Endothelial cell of umbilical vein (primary cell): ENCODE measurements at regions not wholly inside any gene's neighbourhood (a gene's known extent, or its start where the extent isn't known, plus 50 kb on each side); places are given as distances from the start of the nearest gene placed in this dataset.

ENCODE experiments used
- BruUV-seq: library from RNA; stranded (reverse); fragments of 400-500 nt; replicated peaks from 2 replicates; lab custom pipeline; 2021; lab: Mats Ljungman, UMichigan
- CTCF ChIA-PET: fragments of 300-600, 350-600 bp; sonication (Branson Sonifier 250); formaldehyde crosslinking; loops from one replicate; lab custom pipeline; 2021; ENCODE audit warnings: antibody characterized with exemption, inconsistent platforms; lab: Charles Lee
- POLR2A ChIA-PET: fragments of 300-600, 350-600 bp; sonication (Branson Sonifier 250); formaldehyde crosslinking; loops from one replicate; lab custom pipeline; 2021; ENCODE audit warnings: antibody characterized with exemption, inconsistent platforms; lab: Charles Lee
- DNase-seq: peaks from one replicate; pipeline ENCODE4 v3.0.0-alpha.2; 2011; ENCODE audit warnings: low read depth, low spot score
- FAIRE-seq: peaks from 2 replicates; lab custom pipeline; 2011; peaks lifted over from hg19 to GRCh38; lab: Jason Lieb, UNC
- H2AFZ ChIP-seq: 2 replicates; pipeline ENCODE4 v1.6.0; 2012; ENCODE audit warnings: low read depth, low read length, control low read depth, inconsistent platforms
- H3K27ac ChIP-seq: 2 replicates; pipeline ENCODE4 v1.5.1; 2011; ENCODE audit warnings: low read depth, mild to moderate bottlenecking, control low read depth, low read length, moderate library complexity; ENCODE audit not compliant: insufficient read depth
- H3K27me3 ChIP-seq, 2 experiments: 2 replicates each; pipeline versions ENCODE4 v1.6.0 to v1.6.1; 2011; ENCODE audit warnings: low read length in 2 of 2, mixed read lengths in 1 of 2; ENCODE audit not compliant: control insufficient read depth in 2 of 2, insufficient read depth in 2 of 2
- H3K36me3 ChIP-seq, 2 experiments: 2 replicates in 1 of 2; 3 replicates in 1 of 2; pipeline ENCODE4 v1.5.1; 2011; ENCODE audit warnings: low read length in 2 of 2, mild to moderate bottlenecking in 1 of 2, moderate library complexity in 1 of 2; ENCODE audit not compliant: control insufficient read depth in 2 of 2, insufficient read depth in 2 of 2; ENCODE audit errors: extremely low read depth in 1 of 2
- H3K4me1 ChIP-seq: 3 replicates; pipeline ENCODE4 v1.5.1; 2011; ENCODE audit warnings: mild to moderate bottlenecking, low read length; ENCODE audit not compliant: control insufficient read depth, insufficient read depth; ENCODE audit errors: extremely low read depth
- H3K4me2 ChIP-seq: 2 replicates; pipeline ENCODE4 v1.6.1; 2011; ENCODE audit warnings: low read length, control low read depth, mixed read lengths; ENCODE audit not compliant: insufficient read depth
- H3K4me3 ChIP-seq, 3 experiments: fragments of 200-600 bp in 1 of 3; sonication (generic), shearing (Covaris generic) in 1 of 3; replicated peaks in 1 of 3; 2 replicates each; pipeline ENCODE4 v1.5.1; 2011 to 2016; ENCODE audit warnings: control low read depth in 3 of 3, low read length in 3 of 3, mild to moderate bottlenecking in 2 of 3, inconsistent platforms in 1 of 3, low read depth in 1 of 3, moderate library complexity in 1 of 3; ENCODE audit not compliant: insufficient read depth in 1 of 3
- H3K79me2 ChIP-seq: 2 replicates; pipeline ENCODE4 v1.6.0; 2012; ENCODE audit warnings: low read length, inconsistent platforms; ENCODE audit not compliant: control insufficient read depth, insufficient read depth
- H3K9ac ChIP-seq: replicated peaks from 2 replicates; pipeline ENCODE3; 2011; ENCODE audit warnings: low read length, control low read depth; ENCODE audit not compliant: insufficient read depth; ENCODE audit errors: extremely low read depth
- H3K9me1 ChIP-seq: replicated peaks from 3 replicates; pipeline ENCODE4 v1.6.0; 2011; ENCODE audit warnings: mild to moderate bottlenecking, low read length; ENCODE audit not compliant: control insufficient read depth, insufficient read depth; ENCODE audit errors: extremely low read depth
- H3K9me3 ChIP-seq: replicated peaks from 2 replicates; pipeline ENCODE4 v1.5.1; 2012; ENCODE audit warnings: low read length, inconsistent platforms; ENCODE audit not compliant: control insufficient read depth, insufficient read depth
- H4K20me1 ChIP-seq: replicated peaks from 2 replicates; pipeline ENCODE3; 2011; ENCODE audit warnings: mild to moderate bottlenecking, low read length; ENCODE audit not compliant: control insufficient read depth, insufficient read depth; ENCODE audit errors: extremely low read depth
- EZH2 ChIP-seq: IDR thresholded peaks from 2 replicates; pipeline ENCODE4 v1.6.1; 2012; ENCODE audit warnings: borderline replicate concordance, low read depth, mild to moderate bottlenecking, moderate library complexity, low read length, inconsistent platforms; ENCODE audit not compliant: severe bottlenecking
- FOS ChIP-seq: IDR thresholded peaks from 2 replicates; pipeline ENCODE4 v1.6.1; 2011; ENCODE audit warnings: mild to moderate bottlenecking, low read length, moderate library complexity, borderline replicate concordance; ENCODE audit not compliant: insufficient read depth
- GATA2 ChIP-seq: IDR thresholded peaks from 2 replicates; pipeline ENCODE4 v1.7.0; 2011; ENCODE audit warnings: low read depth, mild to moderate bottlenecking, moderate library complexity, mixed read lengths, low read length; ENCODE audit not compliant: insufficient read length, insufficient read depth
- MYC ChIP-seq: IDR thresholded peaks from one replicate; pipeline ENCODE4 v1.6.1; 2011; ENCODE audit warnings: mild to moderate bottlenecking, low read depth, low read length
- POLR2A ChIP-seq: IDR thresholded peaks from 2 replicates; pipeline ENCODE4 v1.6.1; 2012; ENCODE audit warnings: low read depth, mild to moderate bottlenecking, control low read depth, low read length
- POLR2AphosphoS5 ChIP-seq: IDR thresholded peaks from 2 replicates; pipeline ENCODE4 v1.6.1; 2012; ENCODE audit warnings: low read depth, mild to moderate bottlenecking, control low read depth, low read length, moderate library complexity; ENCODE audit not compliant: insufficient read depth
- dilution Hi-C: fragments of 300-500 bp; cut with MboI; formaldehyde crosslinking; loops from one replicate; pipeline ENCODE4 v1.15.0; 2019; ENCODE audit warnings: low sequenced_read_pairs; ENCODE audit not compliant: extremely low pct_ligation_motif_present
- intact Hi-C: fragments of 100-400 bp; cut with micrococcal nuclease; formaldehyde crosslinking; loops from one replicate; pipeline ENCODE4 v1.10.0; 2022
- TF ChIP-seq, protein P1 (sequence below): IDR thresholded peaks from 2 replicates; pipeline ENCODE4 v1.6.1; 2011; ENCODE audit not compliant: insufficient read depth, insufficient read length
- TF ChIP-seq, protein P2 (sequence below), 2 donors: IDR thresholded peaks; 1 replicate in 1 of 2; 2 replicates in 1 of 2; pipeline ENCODE4 v1.5.1; 2011; ENCODE audit warnings: low read length in 2 of 2, mild to moderate bottlenecking in 2 of 2, moderate library complexity in 2 of 2, control low read depth in 1 of 2, inconsistent platforms in 1 of 2, low read depth in 1 of 2; ENCODE audit not compliant: insufficient read depth in 1 of 2; ENCODE audit errors: extremely low read depth in 1 of 2

- TF ChIP-seq GATA2, result no peak
- TF ChIP-seq FOS, result no peak
- TF ChIP-seq, protein P1, sequence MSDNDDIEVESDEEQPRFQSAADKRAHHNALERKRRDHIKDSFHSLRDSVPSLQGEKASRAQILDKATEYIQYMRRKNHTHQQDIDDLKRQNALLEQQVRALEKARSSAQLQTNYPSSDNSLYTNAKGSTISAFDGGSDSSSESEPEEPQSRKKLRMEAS, result no peak
- no peak for TF ChIP-seq POLR2A
- TF ChIP-seq EZH2, result no peak
- TF ChIP-seq POLR2AphosphoS5, result no peak
- POLR2A ChIA-PET, result no interaction called here
- intact Hi-C loops, result no loop called here
Measured at GRCh38 chr2:220937245-220937644, 634.9 kb downstream of the EPHA4 start.

GRCh38 chr2:220940646-220941045 is 631.5 kb downstream of the EPHA4 start:
- Histone ChIP-seq H2AFZ (no peak overlapping the region), H4K20me1 (no peaks in the 10 kb centered on the region), H3K9me1 (no peaks in the 10 kb centered on the region), H3K9ac (no peak overlapping the region), H3K27me3 (no peaks in the 10 kb centered on the region), H3K9me3 (no peaks in the 10 kb centered on the region), H3K4me3 (no peak overlapping the region), H3K4me1 (no peaks in the 10 kb centered on the region), H3K4me2 (no peak overlapping the region), H3K79me2 (no peaks in the 10 kb centered on the region), H3K36me3 (no peaks in the 10 kb centered on the region), H3K27ac (no peak overlapping the region)
- ChIA-PET POLR2A (no interaction called here), CTCF (interaction anchor here (2.0 kb wide), 1 partner anchor 10 kb away, joined by 8 read pairs; no protein-coding TSS in a partner anchor)
- TF ChIP-seq MYC, result no peak
- TF ChIP-seq, protein P2, sequence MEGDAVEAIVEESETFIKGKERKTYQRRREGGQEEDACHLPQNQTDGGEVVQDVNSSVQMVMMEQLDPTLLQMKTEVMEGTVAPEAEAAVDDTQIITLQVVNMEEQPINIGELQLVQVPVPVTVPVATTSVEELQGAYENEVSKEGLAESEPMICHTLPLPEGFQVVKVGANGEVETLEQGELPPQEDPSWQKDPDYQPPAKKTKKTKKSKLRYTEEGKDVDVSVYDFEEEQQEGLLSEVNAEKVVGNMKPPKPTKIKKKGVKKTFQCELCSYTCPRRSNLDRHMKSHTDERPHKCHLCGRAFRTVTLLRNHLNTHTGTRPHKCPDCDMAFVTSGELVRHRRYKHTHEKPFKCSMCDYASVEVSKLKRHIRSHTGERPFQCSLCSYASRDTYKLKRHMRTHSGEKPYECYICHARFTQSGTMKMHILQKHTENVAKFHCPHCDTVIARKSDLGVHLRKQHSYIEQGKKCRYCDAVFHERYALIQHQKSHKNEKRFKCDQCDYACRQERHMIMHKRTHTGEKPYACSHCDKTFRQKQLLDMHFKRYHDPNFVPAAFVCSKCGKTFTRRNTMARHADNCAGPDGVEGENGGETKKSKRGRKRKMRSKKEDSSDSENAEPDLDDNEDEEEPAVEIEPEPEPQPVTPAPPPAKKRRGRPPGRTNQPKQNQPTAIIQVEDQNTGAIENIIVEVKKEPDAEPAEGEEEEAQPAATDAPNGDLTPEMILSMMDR (IDR thresholded peaks at IDR 0.05; ENCODE audit: extremely low read depth in 1 of 2, insufficient read depth in 1 of 2, low read depth in 1 of 2, low read length in 2 of 2), result no peak
- no peak for TF ChIP-seq GATA2
- TF ChIP-seq, protein P1, result no peak
- no peak for TF ChIP-seq FOS
- TF ChIP-seq POLR2A, result no peak
- TF ChIP-seq POLR2AphosphoS5, result no peak
- BruUV-seq, result no TSS peak
- DNase-seq (no peak), FAIRE-seq (no peak)
- dilution Hi-C loops, result no loop called here
- intact Hi-C loops, result no loop called here

More at GRCh38 chr2:220937245-220937644, 634.9 kb downstream of the EPHA4 start:
- no TSS peak for BruUV-seq
- H3K27ac ChIP-seq, result no peak overlapping the region
- H3K79me2 ChIP-seq, result no peaks in the 10 kb centered on the region
- no peak overlapping the region for H2AFZ ChIP-seq
- no peaks in the 10 kb centered on the region for H3K9me3 ChIP-seq
- H3K4me3 ChIP-seq, result no peak overlapping the region
- no peaks in the 10 kb centered on the region for H3K27me3 ChIP-seq
- no peak overlapping the region for H3K4me2 ChIP-seq
- no peaks in the 10 kb centered on the region for H4K20me1 ChIP-seq
- CTCF ChIA-PET, result no interaction called here
- DNase-seq (no peak), FAIRE-seq (no peak)
- H3K9me1 ChIP-seq, result no peaks in the 10 kb centered on the region
- H3K9ac ChIP-seq, result no peak overlapping the region
- H3K36me3 ChIP-seq, result no peaks in the 10 kb centered on the region
- H3K4me1 ChIP-seq, result no peaks in the 10 kb centered on the region
- dilution Hi-C loops, result no loop called here
